RWPE1 (cell line): ENCODE measurements at regions not wholly inside any gene's neighbourhood (a gene's known extent, or its start where the extent isn't known, plus 50 kb on each side); places are given as distances from the start of the nearest gene placed in this dataset.

ENCODE experiments used
- CTCF ChIA-PET: fragments of 350-600 bp; sonication (Branson Sonifier 250); formaldehyde crosslinking; extraction: SDS; loops from one replicate; lab custom pipeline; 2021; lab: Yijun Ruan, JAX
- POLR2A ChIA-PET: fragments of 400-600 bp; formaldehyde crosslinking; extraction: SDS; loops from one replicate; lab custom pipeline; 2020; ENCODE audit warnings: antibody characterized with exemption; ENCODE audit not compliant: low non-redundant PET; lab: Yijun Ruan, JAX
- DNase-seq: peaks from one replicate; pipeline ENCODE4 v3.0.0; 2012; ENCODE audit warnings: low spot score
- H3K27ac ChIP-seq: fragments of 450-650 bp; 2 replicates; pipeline ENCODE4 v1.5.1; 2017
- CTCF ChIP-seq: fragments of 450-650 bp; conservative IDR thresholded peaks from 2 replicates; pipeline ENCODE4 v1.5.1; 2017; ENCODE audit warnings: low read depth, mild to moderate bottlenecking

GRCh38 chr7:21361413-21362125 lies 66.3 kb upstream of the SP4 start:
- no peak overlapping the region for H3K27ac ChIP-seq
- ChIA-PET POLR2A (no interaction called here), CTCF (no interaction called here)
- no peak for TF ChIP-seq CTCF
- no peak for DNase-seq

- peak; percentile 8 for DNase-seq
- no peak overlapping the region for H3K27ac ChIP-seq
- CTCF ChIA-PET, result interaction anchor here (0.6 kb wide), 1 partner anchor 25 kb away, joined by 3 read pairs; no protein-coding TSS in a partner anchor
- POLR2A ChIA-PET, result no interaction called here
- no peak for TF ChIP-seq CTCF
Measured at GRCh38 chr7:21364801-21365271, 63.0 kb upstream of the SP4 start.

- peak; percentile 79 for DNase-seq
- POLR2A ChIA-PET, result no interaction called here
- no peak for TF ChIP-seq CTCF
- CTCF ChIA-PET, result no interaction called here
- H3K27ac ChIP-seq, result no peak overlapping the region
Measured at GRCh38 chr7:21365866-21366624, 61.8 kb upstream of the SP4 start.

GRCh38 chr7:21367081-21367480 lies 60.8 kb upstream of the SP4 start:
- TF ChIP-seq CTCF, result no peak
- no peak overlapping the region for H3K27ac ChIP-seq
- POLR2A ChIA-PET, result no interaction called here
- CTCF ChIA-PET, result no interaction called here
- DNase-seq, result no peak

GRCh38 chr7:21367537-21367936 lies 60.3 kb upstream of the SP4 start:
- POLR2A ChIA-PET, result no interaction called here
- DNase-seq, result no peak
- no peak for TF ChIP-seq CTCF
- no peak overlapping the region for H3K27ac ChIP-seq
- CTCF ChIA-PET, result no interaction called here

- POLR2A ChIA-PET, result no interaction called here
- CTCF ChIA-PET, result no interaction called here
- no peak overlapping the region for H3K27ac ChIP-seq
- no peak for TF ChIP-seq CTCF
- DNase-seq, result no peak
Measured at GRCh38 chr7:21368317-21368716, 59.6 kb upstream of the SP4 start.
